Myocyte (in vitro differentiated cells): ENCODE measurements at regions not wholly inside any gene's neighbourhood (a gene's known extent, or its start where the extent isn't known, plus 50 kb on each side); places are given as distances from the start of the nearest gene placed in this dataset.
A peak's percentile ranks its signal among the peaks of the same experiment; 100 is the strongest.

Experiments used
- DNase-seq: peaks from one replicate; pipeline ENCODE4 v3.0.0-alpha.2; 2012; ENCODE audit warnings: low read depth

- no peak for DNase-seq
Observed at GRCh38 chr7:42385912-42386311, 148.9 kb upstream of the GLI3 start.

GRCh38 chr7:42381161-42381560 is 144.2 kb upstream of the GLI3 start:
- DNase-seq = no peak

- DNase-seq = peak; percentile 18
Observed at GRCh38 chr7:42380401-42380800, 143.4 kb upstream of the GLI3 start.

DNA sequence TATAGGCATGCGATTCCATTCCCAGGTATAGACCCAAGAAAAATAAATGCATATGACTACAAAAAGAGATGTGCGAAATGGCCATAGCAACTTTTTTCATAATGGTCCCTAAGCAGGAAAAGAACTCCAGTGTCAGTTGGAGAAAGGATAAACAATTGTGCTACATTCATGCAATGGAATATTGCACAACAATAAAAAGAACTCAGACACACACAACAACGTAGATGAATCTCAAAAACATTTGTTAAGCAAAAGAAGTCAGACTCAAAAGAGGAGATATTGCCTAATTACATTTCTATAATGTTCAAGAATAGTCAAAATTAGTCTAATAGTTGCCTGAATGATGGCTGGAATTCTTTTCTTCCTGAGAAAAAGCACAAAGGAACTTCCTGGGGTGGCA is 141.1 kb upstream of the GLI3 start:
- no peak for DNase-seq

GRCh38 chr7:42373285-42373684 is 136.3 kb upstream of the GLI3 start:
- DNase-seq = no peak

- no peak for DNase-seq
Observed at GRCh38 chr7:42372479-42372878, 135.5 kb upstream of the GLI3 start.

- DNase-seq = no peak
Observed at GRCh38 chr7:42359946-42360345, 122.9 kb upstream of the GLI3 start.

- no peak for DNase-seq
Observed at GRCh38 chr7:42351316-42351935, 114.4 kb upstream of the GLI3 start.

- DNase-seq = peak; percentile 26
Observed at GRCh38 chr7:42350801-42351200, 113.8 kb upstream of the GLI3 start.

GRCh38 chr7:42348631-42349030 is 111.6 kb upstream of the GLI3 start:
- no peak for DNase-seq

- no peak for DNase-seq
Observed at GRCh38 chr7:42348071-42348470, 111.1 kb upstream of the GLI3 start.

DNA sequence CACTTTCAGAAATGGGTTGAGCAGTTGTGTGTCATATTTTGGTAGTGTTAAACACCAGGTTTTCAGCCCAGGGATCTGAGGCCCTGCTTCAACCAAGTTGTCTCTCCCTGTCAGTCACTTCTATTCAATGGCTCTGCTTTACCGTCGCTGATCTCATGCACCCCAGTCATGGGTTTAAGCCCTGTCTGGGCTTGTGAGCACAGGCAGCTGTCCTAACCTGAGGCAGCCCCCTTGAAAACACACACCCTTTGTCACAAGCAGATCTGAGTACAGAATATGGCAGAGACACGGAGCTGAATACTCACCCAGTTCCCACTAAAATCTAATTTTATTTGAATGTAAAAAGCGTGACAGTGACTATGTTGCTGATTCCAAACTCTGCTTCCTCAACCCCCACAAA is 110.6 kb upstream of the GLI3 start:
- no peak for DNase-seq

DNA sequence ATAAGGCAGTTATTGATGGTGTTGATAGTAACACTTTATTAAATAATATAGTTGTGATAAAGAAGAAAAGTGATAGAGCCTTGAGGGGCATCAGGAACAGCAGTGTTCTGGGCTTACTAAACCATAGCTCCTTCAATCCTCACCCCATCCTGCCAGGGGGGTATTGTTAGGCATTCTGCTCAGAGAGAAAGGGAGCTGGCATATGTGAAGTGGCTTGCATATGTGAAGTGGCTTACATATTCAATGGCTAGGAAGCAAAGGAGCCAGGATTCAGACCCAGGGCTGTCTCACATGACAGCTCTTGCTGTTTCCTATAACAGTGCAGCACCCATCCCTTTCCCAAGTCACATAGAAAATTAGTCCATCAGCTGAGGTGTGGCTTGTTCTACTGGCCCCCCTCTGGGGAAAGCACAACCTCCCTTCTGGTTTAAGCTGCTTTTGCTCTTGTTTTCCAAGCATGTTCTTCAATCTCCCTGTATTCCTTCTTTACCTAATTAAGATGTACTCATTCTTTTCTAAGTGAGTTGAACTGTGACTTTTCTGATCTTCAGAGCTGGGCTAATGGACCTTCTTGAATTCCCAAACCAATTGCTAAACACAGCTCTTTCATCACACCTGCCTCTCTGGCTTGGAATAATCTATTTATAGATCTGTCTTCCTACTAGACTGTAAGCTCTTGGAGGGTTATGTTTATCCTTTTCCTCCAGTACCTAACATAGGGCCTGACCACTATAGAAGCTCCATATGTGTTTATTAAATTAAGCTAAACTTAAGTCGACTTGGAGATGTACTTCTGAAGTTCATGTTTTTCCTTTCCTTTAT is 108.7 kb upstream of the GLI3 start:
- DNase-seq = peak; percentile 18

DNA sequence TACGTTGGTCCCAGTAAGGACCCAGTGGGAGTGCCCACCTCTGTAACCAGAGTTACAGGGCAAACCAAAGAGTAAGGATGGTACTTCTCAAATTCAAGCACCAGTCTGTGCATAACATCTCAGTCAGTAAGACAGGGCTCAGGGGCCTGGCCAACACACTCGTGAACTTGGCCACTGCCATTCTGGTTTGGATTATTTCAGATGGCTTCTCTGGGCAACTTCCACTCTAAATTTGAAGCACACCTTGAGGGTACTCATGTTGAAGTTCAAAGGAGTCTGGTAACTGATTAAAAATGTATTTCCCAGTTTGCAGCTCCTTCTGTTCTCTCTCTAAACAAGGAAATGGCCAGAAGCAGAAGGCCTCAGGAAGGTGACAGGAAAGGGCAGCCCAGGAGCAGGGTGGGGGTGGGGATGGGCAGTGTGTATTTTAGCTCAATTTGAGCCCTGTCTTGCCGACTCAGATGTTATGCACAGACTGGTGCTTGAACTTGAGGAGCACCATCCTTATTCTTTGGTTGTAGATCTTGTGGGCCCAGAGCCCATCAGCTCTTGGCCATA is 107.3 kb upstream of the GLI3 start:
- DNase-seq = no peak

GRCh38 chr7:42342381-42342780 is 105.4 kb upstream of the GLI3 start:
- DNase-seq = peak; percentile 39

DNA sequence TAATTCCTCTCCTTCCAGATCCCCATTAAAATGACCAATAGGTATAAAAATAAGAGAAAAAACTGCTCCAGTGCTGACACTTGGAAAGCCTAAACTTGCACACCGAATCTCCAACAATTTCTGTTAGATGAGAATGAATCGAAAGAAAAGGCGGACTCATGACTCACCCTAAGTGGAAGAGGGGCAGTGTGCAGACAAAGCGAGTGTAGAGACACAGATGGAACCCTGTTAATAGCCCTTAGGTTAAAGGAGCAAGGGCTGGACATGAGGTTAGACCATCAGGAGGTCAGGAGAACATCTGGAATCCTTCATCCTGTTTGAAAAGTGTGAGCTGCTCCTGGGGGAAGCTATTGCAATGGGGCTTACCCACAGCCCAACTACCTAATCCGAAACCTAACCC is 103.4 kb upstream of the GLI3 start:
- DNase-seq = no peak

DNA sequence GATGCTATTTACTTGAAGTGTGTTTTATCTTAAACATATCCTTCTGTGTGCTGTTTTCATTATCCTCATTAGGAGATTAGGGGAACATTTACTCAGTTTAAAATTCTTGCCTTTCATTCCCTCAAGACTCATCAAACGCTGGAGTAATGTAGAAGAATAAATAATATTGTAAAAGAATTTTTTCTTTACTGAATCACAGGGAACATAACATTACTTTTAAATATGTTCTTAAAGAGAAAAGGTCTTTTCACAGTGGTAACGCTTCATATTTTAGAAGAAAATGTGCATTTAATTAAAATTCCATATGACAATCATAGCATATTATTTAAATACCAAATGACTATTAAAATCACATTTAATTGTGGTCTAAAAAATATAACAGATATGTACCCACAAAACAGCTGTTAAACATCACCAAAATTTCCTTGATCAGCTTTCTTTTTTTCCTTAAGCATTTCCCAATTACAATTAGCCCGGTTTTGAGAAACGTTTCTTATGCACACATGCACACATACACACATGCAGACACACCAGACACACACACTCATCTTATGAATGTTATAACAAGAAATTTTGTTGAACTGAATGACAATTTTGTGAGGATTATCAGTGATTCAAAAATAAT is 102.0 kb upstream of the GLI3 start:
- DNase-seq = no peak

DNA sequence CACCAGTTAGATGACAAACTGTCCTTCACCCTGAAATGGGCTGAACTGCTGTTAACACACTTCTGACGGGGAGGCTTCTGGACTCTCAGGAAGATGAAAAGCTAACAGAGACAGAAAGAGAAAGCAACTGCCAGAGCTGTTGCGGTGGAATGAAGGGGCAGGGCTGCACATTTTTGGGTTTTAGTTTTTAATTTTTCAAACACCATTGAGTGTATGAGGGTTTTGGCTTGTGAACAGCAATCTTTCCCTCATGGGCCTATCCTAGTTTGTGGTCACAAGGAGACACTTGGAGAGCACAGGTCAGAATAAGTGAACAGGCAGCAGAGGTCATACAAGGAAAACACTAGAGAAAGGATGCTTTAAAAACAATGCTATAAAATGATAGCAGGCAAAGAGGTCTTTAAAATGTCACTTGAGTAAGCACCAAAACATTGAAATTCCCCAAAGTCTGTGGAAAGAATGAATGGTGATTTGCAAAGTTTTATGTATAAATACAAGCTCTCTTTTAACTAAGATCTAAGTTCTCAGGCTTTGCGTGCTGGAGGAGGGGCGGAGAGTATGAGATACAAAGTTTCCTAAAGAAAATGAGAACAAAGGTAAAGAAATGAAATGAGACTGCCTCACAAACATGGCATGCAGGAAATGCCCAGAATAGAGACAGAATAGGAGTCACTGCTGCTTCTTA is 101.4 kb upstream of the GLI3 start:
- DNase-seq = peak; percentile 6

GRCh38 chr7:42337225-42337905 is 100.4 kb upstream of the GLI3 start:
- DNase-seq = no peak

DNA sequence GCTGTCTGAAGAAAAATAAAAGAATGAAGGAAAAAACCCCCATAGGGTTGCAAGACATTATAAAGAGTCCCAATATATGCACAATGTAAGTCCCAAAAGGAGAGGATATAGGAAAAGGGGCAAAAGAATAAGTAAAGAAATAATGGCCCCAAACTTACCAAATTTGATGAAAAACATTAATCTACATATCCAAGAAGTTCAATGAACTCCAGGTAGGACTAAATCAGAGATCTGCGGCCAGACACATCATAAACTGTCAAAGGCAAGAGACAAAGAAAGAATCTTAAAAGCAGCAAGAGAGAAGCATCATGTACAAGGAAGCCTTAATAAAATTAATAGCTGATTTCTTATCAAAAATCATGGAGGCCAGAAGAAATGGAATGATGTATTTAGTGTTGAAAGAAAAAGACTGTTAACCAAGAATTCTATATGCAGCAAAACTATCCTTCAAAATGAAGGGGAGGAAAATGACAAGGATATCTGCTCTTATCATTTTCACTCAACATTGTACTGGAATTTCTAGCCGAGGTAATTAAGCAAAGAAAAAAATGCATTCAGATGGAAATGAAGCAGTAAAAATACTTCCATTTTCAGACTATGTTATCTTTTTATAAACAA is 95.7 kb upstream of the GLI3 start:
- no peak for DNase-seq

GRCh38 chr7:42319631-42320030 is 82.6 kb upstream of the GLI3 start:
- DNase-seq = no peak
